ENCODE measurements at regions not wholly inside any gene's neighbourhood (a gene's known extent, or its start where the extent isn't known, plus 50 kb on each side); places are given as distances from the start of the nearest gene placed in this dataset.

- intact Hi-C loops (cut with DNase I; ENCODE audit: low total_unique reads) = no loop called here
- no peaks in the 10 kb centered on the region for H3K9me3 ChIP-seq
- no peaks in the 10 kb centered on the region for H3K4me1 ChIP-seq
- TF ChIP-seq POLR2A (IDR thresholded peaks at IDR 0.05) (no peak), CTCF (IDR thresholded peaks at IDR 0.05) (no peak)
- no peak overlapping the region for H3K4me3 ChIP-seq
- DNase-seq = no peak
- no peak overlapping the region for H3K27ac ChIP-seq
- no peaks in the 10 kb centered on the region for H3K27me3 ChIP-seq
- no peaks in the 10 kb centered on the region for H3K36me3 ChIP-seq
Measured at GRCh38 chr2:150090031-150090430, 397.4 kb downstream of the RND3 start.

- no peak for TF ChIP-seq CTCF (IDR thresholded peaks at IDR 0.05)
- no peak for TF ChIP-seq POLR2A (IDR thresholded peaks at IDR 0.05)
- intact Hi-C loops (cut with DNase I; ENCODE audit: low total_unique reads) = no loop called here
- H3K4me3 ChIP-seq = no peak overlapping the region
- no peak for DNase-seq
- no peaks in the 10 kb centered on the region for H3K4me1 ChIP-seq
- H3K9me3 ChIP-seq = no peaks in the 10 kb centered on the region
- H3K27me3 ChIP-seq = no peaks in the 10 kb centered on the region
- H3K27ac ChIP-seq = no peak overlapping the region
- H3K36me3 ChIP-seq = no peaks in the 10 kb centered on the region
Measured at GRCh38 chr2:150088538-150088937, 398.9 kb downstream of the RND3 start.

GRCh38 chr2:150085478-150085877, 402.0 kb downstream of the RND3 start:
- no peaks in the 10 kb centered on the region for H3K9me3 ChIP-seq
- H3K27ac ChIP-seq = no peak overlapping the region
- no peak overlapping the region for H3K4me3 ChIP-seq
- H3K36me3 ChIP-seq = no peaks in the 10 kb centered on the region
- no peaks in the 10 kb centered on the region for H3K27me3 ChIP-seq
- no peaks in the 10 kb centered on the region for H3K4me1 ChIP-seq
- DNase-seq = no peak
- intact Hi-C loops (cut with DNase I; ENCODE audit: low total_unique reads) = no loop called here
- TF ChIP-seq CTCF (IDR thresholded peaks at IDR 0.05) (no peak), POLR2A (IDR thresholded peaks at IDR 0.05) (no peak)

GRCh38 chr2:150081775-150082481, 405.5 kb downstream of the RND3 start:
- H3K27me3 ChIP-seq = no peaks in the 10 kb centered on the region
- DNase-seq = no peak
- TF ChIP-seq CTCF (IDR thresholded peaks at IDR 0.05) (no peak), POLR2A (IDR thresholded peaks at IDR 0.05) (no peak)
- intact Hi-C loops (cut with DNase I; ENCODE audit: low total_unique reads) = no loop called here
- H3K36me3 ChIP-seq = peaks cover 0 to 2% of the 10 kb centered on the region in 2 donors
- H3K4me3 ChIP-seq = no peak overlapping the region
- no peaks in the 10 kb centered on the region for H3K4me1 ChIP-seq
- no peaks in the 10 kb centered on the region for H3K9me3 ChIP-seq
- no peak overlapping the region for H3K27ac ChIP-seq

GRCh38 chr2:150076281-150076680, 411.2 kb downstream of the RND3 start:
- no peak overlapping the region for H3K27ac ChIP-seq
- no peaks in the 10 kb centered on the region for H3K4me1 ChIP-seq
- intact Hi-C loops (cut with DNase I; ENCODE audit: low total_unique reads) = no loop called here
- no peak overlapping the region for H3K4me3 ChIP-seq
- H3K27me3 ChIP-seq = no peaks in the 10 kb centered on the region
- DNase-seq = no peak
- TF ChIP-seq CTCF (IDR thresholded peaks at IDR 0.05) = no peak
- TF ChIP-seq POLR2A (IDR thresholded peaks at IDR 0.05) = no peak
- no peaks in the 10 kb centered on the region for H3K9me3 ChIP-seq
- peaks cover 0 to 2% of the 10 kb centered on the region in 2 donors for H3K36me3 ChIP-seq
